ENCODE measurements at regions not wholly inside any gene's neighbourhood (a gene's known extent, or its start where the extent isn't known, plus 50 kb on each side); places are given as distances from the start of the nearest gene placed in this dataset.
A peak's percentile ranks its signal among the peaks of the same experiment; 100 is the strongest.

DNA sequence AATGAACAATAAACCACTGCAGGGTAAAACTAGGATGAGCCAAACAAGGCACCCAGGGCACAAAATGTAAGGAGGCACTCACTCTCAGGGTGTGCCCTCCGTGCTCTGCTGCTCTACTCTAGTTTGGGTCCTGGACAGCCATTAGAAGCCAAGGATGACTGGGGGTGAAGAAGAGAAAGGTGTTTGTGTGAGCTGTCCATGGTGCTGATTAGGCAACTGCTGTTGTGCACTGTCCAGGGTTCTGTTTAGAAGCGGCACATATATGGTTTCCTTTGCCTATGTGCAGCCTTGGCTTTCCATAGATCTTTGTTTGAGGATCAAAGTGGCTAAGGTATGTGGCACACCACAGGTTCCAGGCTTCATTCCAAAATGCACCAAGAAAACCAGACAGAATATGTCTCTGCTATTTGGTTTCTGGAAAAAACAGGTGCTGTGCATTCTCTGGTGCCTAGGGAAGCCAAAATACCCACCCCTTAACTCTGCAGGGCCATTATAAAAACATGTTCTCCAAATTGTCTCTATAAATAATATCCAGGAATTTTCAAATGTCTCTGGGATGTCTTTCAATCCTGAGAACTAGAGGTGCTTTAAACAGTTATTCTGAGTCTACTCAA is 123.5 kb downstream of the CBLN1 start:
- H3K4me3 ChIP-seq = no peak overlapping the region
- H3K4me2 ChIP-seq = no peak overlapping the region
- 24% methylated on average over 2 of the region's 2 CpGs for WGBS (ENCODE audit: low lambda C conversion rate, missing lambda C conversion rate)
- TF ChIP-seq, protein P1, sequence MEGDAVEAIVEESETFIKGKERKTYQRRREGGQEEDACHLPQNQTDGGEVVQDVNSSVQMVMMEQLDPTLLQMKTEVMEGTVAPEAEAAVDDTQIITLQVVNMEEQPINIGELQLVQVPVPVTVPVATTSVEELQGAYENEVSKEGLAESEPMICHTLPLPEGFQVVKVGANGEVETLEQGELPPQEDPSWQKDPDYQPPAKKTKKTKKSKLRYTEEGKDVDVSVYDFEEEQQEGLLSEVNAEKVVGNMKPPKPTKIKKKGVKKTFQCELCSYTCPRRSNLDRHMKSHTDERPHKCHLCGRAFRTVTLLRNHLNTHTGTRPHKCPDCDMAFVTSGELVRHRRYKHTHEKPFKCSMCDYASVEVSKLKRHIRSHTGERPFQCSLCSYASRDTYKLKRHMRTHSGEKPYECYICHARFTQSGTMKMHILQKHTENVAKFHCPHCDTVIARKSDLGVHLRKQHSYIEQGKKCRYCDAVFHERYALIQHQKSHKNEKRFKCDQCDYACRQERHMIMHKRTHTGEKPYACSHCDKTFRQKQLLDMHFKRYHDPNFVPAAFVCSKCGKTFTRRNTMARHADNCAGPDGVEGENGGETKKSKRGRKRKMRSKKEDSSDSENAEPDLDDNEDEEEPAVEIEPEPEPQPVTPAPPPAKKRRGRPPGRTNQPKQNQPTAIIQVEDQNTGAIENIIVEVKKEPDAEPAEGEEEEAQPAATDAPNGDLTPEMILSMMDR (IDR thresholded peaks at IDR 0.05; ENCODE audit: poor library complexity) = no peak
- TF ChIP-seq EZH2phosphoT487 (IDR thresholded peaks at IDR 0.05; ENCODE audit: low read depth, severe bottlenecking, unreplicated experiment) = no peak
- TF ChIP-seq EZH2 (IDR thresholded peaks at IDR 0.05; ENCODE audit: borderline replicate concordance) = no peak
- H2AFZ ChIP-seq = no peak overlapping the region
- peak; percentile 73 for DNase-seq (ENCODE audit: low spot score)
- no peaks in the 10 kb centered on the region for H3K27me3 ChIP-seq
- no peaks in the 10 kb centered on the region for H3K9me2 ChIP-seq (replicated peaks; ENCODE audit: insufficient read depth)
- no peaks in the 10 kb centered on the region for H3K79me2 ChIP-seq
- no peak overlapping the region for H3K27ac ChIP-seq
- H4K20me1 ChIP-seq (ENCODE audit: insufficient read depth, poor library complexity, severe bottlenecking) = no peaks in the 10 kb centered on the region
- H3K4me1 ChIP-seq (ENCODE audit: insufficient read depth) = no peaks in the 10 kb centered on the region
- no peaks in the 10 kb centered on the region for H3K9me3 ChIP-seq (ENCODE audit: low read depth)
- H3K36me3 ChIP-seq (replicated peaks; ENCODE audit: insufficient read depth, low read depth) = no peaks in the 10 kb centered on the region

DNA sequence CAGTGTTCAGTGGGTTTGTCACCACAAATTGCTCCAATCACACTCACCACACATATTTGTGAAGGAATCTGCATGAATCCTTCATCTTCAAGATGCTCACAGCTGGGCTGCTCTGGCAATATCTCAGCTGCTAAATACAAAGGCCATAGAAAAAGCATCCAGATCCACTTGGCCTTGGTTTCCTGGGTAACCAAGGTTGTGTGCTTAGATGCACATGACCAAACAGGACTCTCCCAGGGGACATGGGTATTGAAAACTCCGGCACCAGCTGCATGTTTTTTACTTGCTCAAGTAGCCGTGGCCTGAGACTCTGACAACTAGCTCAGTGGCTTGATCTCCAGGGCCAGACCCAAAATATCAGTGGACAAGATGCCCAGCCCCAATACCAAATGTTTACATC is 131.3 kb downstream of the CBLN1 start:
- Histone ChIP-seq H3K4me2 (no peak overlapping the region), H3K4me3 (no peak overlapping the region), H3K9me2 (replicated peaks; ENCODE audit: insufficient read depth) (no peaks in the 10 kb centered on the region), H3K79me2 (no peaks in the 10 kb centered on the region), H3K27ac (no peak overlapping the region), H3K27me3 (no peaks in the 10 kb centered on the region), H3K36me3 (replicated peaks; ENCODE audit: insufficient read depth, low read depth) (no peaks in the 10 kb centered on the region), H4K20me1 (ENCODE audit: insufficient read depth, poor library complexity, severe bottlenecking) (no peaks in the 10 kb centered on the region), H3K9me3 (ENCODE audit: low read depth) (no peaks in the 10 kb centered on the region), H3K4me1 (ENCODE audit: insufficient read depth) (no peaks in the 10 kb centered on the region), H2AFZ (no peak overlapping the region)
- 78% methylated on average over 2 of the region's 2 CpGs for WGBS (ENCODE audit: low lambda C conversion rate, missing lambda C conversion rate)
- no peak for DNase-seq (ENCODE audit: low spot score)
- TF ChIP-seq, protein P1 (IDR thresholded peaks at IDR 0.05; ENCODE audit: poor library complexity) = no peak
- no peak for TF ChIP-seq EZH2phosphoT487 (IDR thresholded peaks at IDR 0.05; ENCODE audit: low read depth, severe bottlenecking, unreplicated experiment)
- no peak for TF ChIP-seq EZH2 (IDR thresholded peaks at IDR 0.05; ENCODE audit: borderline replicate concordance)

DNA sequence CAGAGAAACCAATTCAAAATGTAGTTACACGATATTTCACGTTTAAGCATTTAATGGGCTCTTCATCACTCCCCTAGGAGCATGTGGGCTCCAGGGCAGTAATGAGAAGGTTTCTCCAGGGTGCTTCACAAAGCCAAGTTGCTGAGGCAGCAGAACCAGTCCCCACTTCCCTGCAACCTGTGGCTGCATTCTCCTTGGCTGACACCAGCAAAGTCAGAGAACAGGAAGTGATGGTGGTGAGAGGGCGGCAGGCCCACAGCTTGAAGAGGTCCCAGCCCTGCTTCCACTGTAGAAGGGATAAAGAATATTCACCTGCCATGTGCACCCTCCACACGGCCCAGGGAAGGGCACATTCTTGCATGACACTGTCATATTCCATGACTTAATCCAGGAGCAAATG is 133.2 kb downstream of the CBLN1 start:
- Histone ChIP-seq H3K9me2 (replicated peaks; ENCODE audit: insufficient read depth) (no peaks in the 10 kb centered on the region), H2AFZ (no peak overlapping the region), H3K27me3 (no peaks in the 10 kb centered on the region), H3K4me2 (no peak overlapping the region), H3K4me1 (ENCODE audit: insufficient read depth) (no peaks in the 10 kb centered on the region), H3K9me3 (ENCODE audit: low read depth) (no peaks in the 10 kb centered on the region), H3K79me2 (no peaks in the 10 kb centered on the region), H3K27ac (no peak overlapping the region), H4K20me1 (ENCODE audit: insufficient read depth, poor library complexity, severe bottlenecking) (no peaks in the 10 kb centered on the region), H3K4me3 (no peak overlapping the region), H3K36me3 (replicated peaks; ENCODE audit: insufficient read depth, low read depth) (no peaks in the 10 kb centered on the region)
- TF ChIP-seq EZH2phosphoT487 (IDR thresholded peaks at IDR 0.05; ENCODE audit: low read depth, severe bottlenecking, unreplicated experiment) (no peak), EZH2 (IDR thresholded peaks at IDR 0.05; ENCODE audit: borderline replicate concordance) (no peak)
- TF ChIP-seq, protein P1 (IDR thresholded peaks at IDR 0.05; ENCODE audit: poor library complexity) = no peak
- 72% methylated on average over 4 of the region's 4 CpGs for WGBS (ENCODE audit: low lambda C conversion rate, missing lambda C conversion rate)
- DNase-seq (ENCODE audit: low spot score) = no peak

All from hepatocyte (in vitro differentiated cells).